Stimulated activated CD4-positive, alpha-beta T cell treated with anti-CD3 and anti-CD28 coated beads, Interleukin-15, amount 100 ng/mL, for 24 hours (primary cell): ENCODE measurements at regions not wholly inside any gene's neighbourhood (a gene's known extent, or its start where the extent isn't known, plus 50 kb on each side); places are given as distances from the start of the nearest gene placed in this dataset.

Experiments used
- DNase-seq: peaks from one replicate; pipeline ENCODE4 v3.0.0-alpha.2; 2020

GRCh38 chr16:47967374-47967773 is 188.4 kb downstream of the ABCC12 start:
- no peak for DNase-seq

- no peak for DNase-seq
These were observed 189.5 kb downstream of the ABCC12 start for GRCh38 chr16:47966325-47966724.

GRCh38 chr16:47965439-47965838 is 190.4 kb downstream of the ABCC12 start:
- DNase-seq, result no peak

- DNase-seq, result no peak
These were observed 197.1 kb downstream of the ABCC12 start for GRCh38 chr16:47958726-47959125.

DNA sequence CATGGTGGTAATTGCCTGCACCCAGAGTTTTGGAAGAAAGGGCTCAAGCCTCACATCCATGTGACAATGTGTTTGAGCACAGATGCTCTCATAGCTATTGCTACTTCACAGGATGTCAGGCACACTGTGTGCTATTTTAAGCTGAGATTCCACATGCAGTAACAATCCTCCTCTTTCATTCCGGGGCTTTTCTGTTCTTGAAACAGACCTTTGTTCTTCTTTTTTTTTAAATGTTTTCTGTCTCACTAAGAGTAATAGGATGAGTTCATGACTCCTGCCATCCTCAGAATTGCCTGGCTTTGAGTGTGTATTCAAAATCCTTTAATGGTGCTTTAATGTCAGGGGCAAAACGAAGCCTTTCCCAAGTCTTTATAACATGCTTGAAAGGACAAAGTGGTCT is 198.9 kb downstream of the ABCC12 start:
- DNase-seq, result no peak

- no peak for DNase-seq
These were observed 206.1 kb downstream of the ABCC12 start for GRCh38 chr16:47949714-47950113.

DNA sequence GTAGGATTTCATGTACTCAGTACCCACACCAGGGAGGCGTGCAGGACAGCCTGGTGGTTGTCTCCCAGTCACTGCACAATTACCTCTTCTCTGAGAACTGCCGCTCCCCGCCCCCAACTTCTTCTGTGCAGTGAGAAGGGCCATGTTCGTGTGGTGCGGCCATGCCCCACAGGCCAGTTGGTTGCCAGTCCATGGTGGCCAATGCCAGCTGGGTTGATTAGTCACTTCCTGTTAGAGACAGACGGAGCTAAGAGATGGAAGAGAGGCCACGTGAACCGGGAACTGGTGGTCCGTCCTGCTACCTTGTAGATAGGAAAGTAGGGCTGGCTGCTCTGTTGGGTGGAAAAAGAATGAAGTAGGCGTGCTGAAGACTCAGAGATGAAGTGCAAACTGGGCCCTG is 206.5 kb downstream of the ABCC12 start:
- no peak for DNase-seq

GRCh38 chr16:47947723-47948122 is 208.1 kb downstream of the ABCC12 start:
- DNase-seq, result no peak

DNA sequence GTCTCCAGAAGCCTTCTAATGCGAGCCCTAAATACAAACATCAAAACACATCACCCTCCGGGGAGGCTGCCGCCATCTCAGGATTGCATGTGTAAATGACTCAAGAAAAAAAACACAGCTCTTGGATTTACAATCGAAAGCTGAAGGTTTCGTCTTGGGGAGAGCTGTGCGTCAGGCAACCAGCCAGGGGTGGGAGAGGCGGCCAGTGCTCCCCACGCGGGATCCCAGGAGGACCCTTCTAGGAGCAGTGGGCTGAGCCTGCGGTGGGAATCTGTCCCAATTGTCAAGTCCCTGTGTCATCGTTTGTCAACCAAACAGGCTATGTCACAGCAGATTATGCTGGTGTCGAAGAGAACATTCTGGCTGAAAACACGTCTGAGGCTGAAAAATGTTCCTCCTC is 209.7 kb downstream of the ABCC12 start:
- DNase-seq, result no peak

DNA sequence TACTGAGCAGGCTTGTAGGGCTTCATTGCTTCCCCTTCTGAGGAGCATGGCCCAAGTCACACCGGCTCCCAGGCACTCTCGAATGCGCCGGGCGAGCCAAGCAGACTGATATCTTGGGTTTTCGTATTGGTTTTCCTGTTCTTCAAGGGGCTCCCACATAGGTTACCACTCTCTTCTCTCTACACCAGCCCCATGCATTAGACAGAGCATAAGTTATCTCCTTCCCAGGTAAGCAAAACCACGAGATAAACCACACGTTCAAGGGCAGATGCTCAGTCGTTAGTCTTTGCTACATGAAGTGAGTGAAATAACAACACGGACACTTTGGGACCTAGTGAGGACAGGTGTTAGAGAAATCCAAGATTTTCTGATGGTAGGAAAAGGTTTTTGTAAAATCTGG is 211.2 kb downstream of the ABCC12 start:
- no peak for DNase-seq

- no peak for DNase-seq
These were observed 212.6 kb downstream of the ABCC12 start for GRCh38 chr16:47943235-47943634.

- no peak for DNase-seq
These were observed 215.3 kb downstream of the ABCC12 start for GRCh38 chr16:47940466-47940865.

DNA sequence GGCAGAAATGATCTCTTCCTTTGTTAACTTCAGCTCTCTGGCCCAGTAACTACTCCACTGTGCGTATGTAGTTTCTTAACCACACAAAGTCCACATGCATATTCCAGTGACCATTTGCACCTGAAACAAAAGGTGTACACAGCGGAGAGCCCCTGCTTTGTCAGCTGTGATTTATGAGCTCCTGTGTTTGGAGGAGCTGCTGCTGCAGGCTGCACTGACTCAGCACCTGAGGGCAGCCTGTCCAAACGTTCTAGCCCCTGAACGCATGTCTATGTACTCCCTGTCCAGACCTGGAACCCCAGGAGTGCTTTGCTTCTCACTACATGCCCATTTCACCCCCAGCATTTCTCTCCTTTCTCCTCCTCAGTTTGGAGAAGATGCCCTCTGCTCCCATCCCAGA is 216.1 kb downstream of the ABCC12 start:
- DNase-seq, result no peak

- no peak for DNase-seq
These were observed 217.5 kb downstream of the ABCC12 start for GRCh38 chr16:47938272-47938671.

- DNase-seq, result no peak
These were observed 227.8 kb downstream of the ABCC12 start for GRCh38 chr16:47928008-47928407.

GRCh38 chr16:47927330-47927729 is 228.5 kb downstream of the ABCC12 start:
- DNase-seq, result no peak

DNA sequence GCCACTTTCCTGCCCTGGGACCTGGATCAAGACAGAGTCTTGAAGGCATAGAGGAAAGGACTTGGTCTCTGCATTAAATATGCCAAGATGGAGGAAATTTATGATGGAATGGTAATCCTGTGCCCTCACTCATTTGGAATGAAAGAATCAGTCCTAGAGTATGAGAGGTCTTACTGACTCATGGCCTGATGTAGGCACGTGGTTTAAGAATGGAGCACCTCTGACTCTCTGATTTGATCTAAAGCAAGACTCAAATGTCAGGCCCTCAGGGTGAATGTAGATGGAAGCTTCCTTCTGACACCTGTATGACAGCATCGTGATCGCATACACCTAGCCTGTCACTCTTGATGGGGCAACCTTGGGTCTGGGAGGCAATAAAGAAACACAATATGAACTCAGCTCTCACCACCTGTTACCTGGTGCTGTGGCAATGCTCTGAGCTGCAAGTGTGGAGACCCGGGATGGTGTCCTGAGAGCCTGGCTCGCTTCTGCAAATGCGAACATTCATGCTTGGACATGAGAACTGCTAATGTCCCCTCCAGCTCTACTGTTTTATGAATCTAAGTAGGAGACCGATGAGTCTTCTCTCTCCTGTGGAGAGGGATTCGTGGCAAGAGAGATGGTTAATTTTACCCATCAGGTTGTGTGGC is 229.9 kb downstream of the ABCC12 start:
- DNase-seq, result no peak

- no peak for DNase-seq
These were observed 230.8 kb downstream of the ABCC12 start for GRCh38 chr16:47924950-47925349.

DNA sequence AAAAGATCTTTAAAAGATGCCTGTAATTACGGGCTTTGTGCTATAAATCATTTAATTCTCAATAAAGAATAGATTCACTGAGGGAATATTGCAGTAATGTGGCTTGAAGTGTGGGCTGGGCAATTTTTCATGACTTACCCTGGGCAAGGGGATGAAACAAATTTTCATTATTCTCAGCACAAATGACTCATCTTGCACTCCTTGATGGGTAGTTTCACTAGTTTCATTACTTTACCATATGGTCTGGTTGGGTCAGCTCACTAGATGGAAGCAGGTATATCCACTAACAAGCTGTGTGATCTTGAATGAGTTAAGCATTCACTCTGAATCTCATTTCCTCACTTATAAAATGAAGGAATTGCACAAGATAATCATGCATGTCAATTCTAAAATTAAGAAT is 234.3 kb downstream of the ABCC12 start:
- no peak for DNase-seq

DNA sequence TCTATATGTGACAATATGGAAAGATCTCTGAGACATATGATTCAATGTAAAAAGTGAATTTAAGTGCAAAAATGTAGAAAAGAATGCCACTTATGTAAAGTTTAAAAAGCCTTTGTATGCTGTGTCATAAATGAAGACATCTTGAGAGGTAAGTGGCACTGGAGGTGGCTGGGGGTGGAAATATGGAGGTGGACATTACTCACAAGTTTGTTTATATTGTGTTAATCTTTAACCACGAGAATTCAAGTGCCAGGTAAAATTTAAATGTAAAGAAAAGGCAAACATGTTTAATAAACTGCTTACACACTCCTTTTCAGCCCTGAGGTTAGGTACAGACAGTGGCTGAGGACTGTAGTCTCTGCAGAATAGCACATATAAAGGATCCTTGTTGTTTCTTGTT is 235.1 kb downstream of the ABCC12 start:
- DNase-seq, result no peak

GRCh38 chr16:47917118-47917517 is 238.7 kb downstream of the ABCC12 start:
- no peak for DNase-seq

DNA sequence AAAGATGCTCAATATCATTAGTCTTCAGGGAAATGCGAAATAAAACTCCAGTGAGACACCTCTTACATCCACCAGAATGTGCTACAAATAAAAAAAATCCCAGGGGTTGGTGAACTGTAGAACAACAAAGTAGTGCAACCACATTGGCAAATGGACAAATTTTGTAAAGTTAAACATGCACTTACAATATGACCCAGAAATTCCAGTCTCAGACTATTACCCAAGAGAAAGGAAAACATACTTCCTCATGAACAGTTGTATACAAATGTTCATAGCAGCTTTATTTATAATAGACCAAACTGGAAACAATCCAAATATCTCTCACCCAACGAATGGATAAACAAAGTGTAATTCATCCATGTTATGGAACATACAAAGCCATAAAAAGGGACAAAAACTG is 239.5 kb downstream of the ABCC12 start:
- DNase-seq, result no peak

GRCh38 chr16:47907109-47907508 is 248.7 kb downstream of the ABCC12 start:
- DNase-seq, result no peak

GRCh38 chr16:47905771-47906170 is 250.0 kb downstream of the ABCC12 start:
- DNase-seq, result no peak

DNA sequence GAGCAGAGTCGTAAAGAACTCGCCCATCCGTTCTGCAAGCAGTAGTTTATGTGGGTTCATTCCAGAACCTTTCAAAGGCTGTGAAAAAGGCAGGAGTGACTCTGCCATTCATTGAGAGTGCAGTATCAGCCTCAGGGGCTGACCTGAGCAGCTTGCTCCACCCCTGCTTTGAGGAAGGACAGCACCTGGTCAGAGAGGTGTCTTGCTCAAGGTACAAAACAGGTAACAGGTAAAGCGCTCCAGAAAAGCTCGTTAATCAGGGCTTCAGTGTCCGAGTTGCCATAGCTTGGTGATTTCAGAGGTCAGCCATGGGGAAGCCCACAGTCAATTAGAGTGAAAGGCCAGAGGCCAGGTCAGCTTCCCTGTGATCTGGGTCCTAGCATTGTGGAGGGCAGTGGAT is 251.1 kb downstream of the ABCC12 start:
- DNase-seq, result no peak

DNA sequence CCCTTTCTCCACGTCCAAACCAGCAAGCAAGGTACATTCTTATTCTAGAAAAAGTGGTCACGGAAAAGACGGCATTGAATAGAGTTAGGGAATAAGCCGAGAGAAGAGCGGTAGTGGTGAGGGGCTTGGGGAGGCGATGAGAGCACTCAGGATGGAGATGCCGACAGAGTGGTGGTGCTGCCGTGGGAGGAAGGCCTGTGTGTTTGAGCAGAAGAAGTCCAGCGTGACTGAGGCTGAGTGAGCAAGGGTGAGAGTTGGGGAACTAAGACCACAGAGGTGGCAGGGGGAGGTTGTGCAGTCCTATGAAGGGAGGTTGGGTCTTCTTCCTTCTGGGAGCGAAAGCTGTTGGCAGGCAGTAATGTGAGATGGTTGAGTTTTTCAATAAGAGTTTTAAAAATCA is 252.3 kb downstream of the ABCC12 start:
- no peak for DNase-seq
